ENCODE measurements at regions not wholly inside any gene's neighbourhood (a gene's known extent, or its start where the extent isn't known, plus 50 kb on each side); places are given as distances from the start of the nearest gene placed in this dataset.

DNA sequence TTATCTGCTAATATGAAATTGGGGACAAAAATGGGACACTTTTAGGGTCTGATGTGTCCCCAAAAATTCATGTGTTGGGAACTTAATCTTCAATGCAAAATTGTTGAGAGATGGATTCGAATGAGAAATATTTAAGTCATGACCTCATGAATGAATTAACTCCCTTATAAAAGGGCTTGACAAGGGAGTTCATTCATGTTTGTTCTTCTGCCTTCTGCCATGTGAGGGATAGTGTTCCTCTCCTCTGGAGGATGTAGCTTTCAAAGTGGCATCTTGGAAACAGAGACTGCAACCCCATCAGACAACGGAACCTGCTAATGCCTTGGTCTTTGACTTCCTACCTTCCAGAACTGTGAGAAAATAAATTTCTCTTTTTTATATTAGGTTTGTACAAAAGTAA is 89.2 kb upstream of the LINC00305 start:
- TF ChIP-seq CTCF (conservative IDR thresholded peaks at IDR 0.05 in 1 of 2, IDR thresholded peaks at IDR 0.05 in 1 of 2; ENCODE audit: low read depth in 1 of 2, low read length in 2 of 2) (no peak), EZH2 (IDR thresholded peaks at IDR 0.05; ENCODE audit: low read length, missing control alignments) (no peak)

Measured in fibroblast of lung (primary cell).